ENCODE measurements at regions not wholly inside any gene's neighbourhood (a gene's known extent, or its start where the extent isn't known, plus 50 kb on each side); places are given as distances from the start of the nearest gene placed in this dataset.
"Not testable (repeated sequence)": the region's sequence is repeated elsewhere in the genome, so short reads cannot be mapped to it uniquely, and the experiment has no call there.

- no peak overlapping the region for H3K27ac ChIP-seq
- no peak overlapping the region for H3K4me3 ChIP-seq
Measured at GRCh38 chr5:3102531-3102930, 351.1 kb upstream of the IRX2 start.

GRCh38 chr5:3101561-3101960 lies 350.1 kb upstream of the IRX2 start:
- Histone ChIP-seq H3K27ac (no peak overlapping the region), H3K4me3 (no peak overlapping the region)

DNA sequence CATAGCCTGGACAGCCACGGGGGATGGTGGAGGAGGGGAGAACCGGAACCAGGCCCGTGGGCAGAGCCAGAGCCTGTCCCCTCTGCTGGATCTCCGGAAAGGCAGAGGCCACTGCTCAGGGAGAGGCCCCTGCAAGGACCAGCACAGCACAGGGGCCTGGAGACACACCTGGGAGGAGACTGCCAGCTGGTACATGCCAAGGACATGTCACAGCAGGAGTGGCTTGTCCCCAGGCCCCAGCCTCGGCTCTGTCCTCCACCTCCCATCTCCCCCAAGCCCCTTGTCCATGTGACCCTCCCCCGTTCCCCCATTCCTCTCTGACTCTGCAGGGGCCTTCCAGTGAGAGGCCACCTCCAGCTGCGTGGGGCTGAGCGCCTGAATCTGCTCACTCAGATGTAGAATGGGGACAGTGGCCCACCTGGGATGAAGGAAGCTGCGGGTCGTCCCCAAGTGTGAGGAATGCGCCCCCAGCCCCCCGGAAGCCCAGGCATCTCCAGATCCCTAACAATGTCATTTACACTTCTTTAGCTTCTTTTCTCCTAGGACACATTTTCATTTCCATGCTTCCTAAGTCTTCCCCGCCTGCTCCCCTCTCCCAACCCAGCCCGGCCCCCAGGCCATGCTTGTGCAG lies 349.6 kb upstream of the IRX2 start:
- Histone ChIP-seq H3K4me3 (no peak overlapping the region), H3K27ac (no peak overlapping the region)

GRCh38 chr5:3099954-3100353 lies 348.5 kb upstream of the IRX2 start:
- H3K27ac ChIP-seq, result peak overlapping the region in 1 of 21 experiments; percentile 45

GRCh38 chr5:3099526-3099925 lies 348.0 kb upstream of the IRX2 start:
- no peak overlapping the region for H3K4me3 ChIP-seq
- H3K27ac ChIP-seq, result peak overlapping the region in 2 of 21 experiments; percentile 15 to 67

More at GRCh38 chr5:3099954-3100353, 348.5 kb upstream of the IRX2 start:
- no peak overlapping the region for H3K4me3 ChIP-seq

DNA sequence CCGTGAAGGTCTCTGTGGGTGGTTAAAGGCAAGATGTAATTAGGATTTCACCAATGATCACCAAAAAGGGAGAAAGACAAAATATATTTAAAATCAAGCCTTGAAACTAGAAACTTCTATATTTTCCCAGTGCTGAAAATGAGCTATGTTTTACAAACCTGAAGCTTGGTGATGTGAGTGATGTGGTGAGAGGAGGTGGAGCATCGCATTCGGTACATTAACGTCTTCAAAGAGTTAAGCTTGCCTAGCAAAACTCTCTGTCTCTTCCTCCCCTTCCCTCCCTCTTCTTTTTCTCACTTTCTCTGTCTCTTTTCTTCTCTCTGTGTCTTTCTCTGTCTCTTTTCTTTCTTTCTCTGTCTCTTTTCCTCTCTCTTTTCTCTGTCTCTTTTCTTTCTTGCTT lies 347.3 kb upstream of the IRX2 start:
- peak overlapping the region in 1 of 21 experiments; percentile 67 for H3K27ac ChIP-seq
- no peak overlapping the region for H3K4me3 ChIP-seq

- H3K27ac ChIP-seq, result no peak overlapping the region
Measured at GRCh38 chr5:3092664-3093063, 341.2 kb upstream of the IRX2 start.

DNA sequence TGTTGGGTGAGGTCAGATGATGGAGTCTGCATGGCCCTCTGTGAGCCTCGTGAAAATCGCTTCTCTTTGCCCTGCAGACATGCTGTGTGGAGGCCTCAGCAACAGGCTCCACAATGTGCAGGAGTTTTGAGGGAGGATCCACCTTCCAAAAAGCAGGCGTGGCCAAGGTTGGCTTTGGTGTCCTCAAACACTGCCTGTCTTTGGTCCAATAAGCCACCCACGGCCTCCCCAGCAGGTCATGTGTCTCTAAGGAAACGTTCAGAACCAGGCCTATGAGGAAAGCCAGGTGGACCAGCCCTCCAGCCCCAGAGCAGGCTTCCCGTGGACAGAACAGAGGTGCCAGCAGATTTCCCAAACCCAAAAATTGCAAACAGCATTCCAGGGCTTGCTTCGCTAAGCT lies 340.7 kb upstream of the IRX2 start:
- Histone ChIP-seq H3K27ac (no peak overlapping the region), H3K4me3 (no peak overlapping the region)

More at GRCh38 chr5:3092664-3093063, 341.2 kb upstream of the IRX2 start:
- no peak overlapping the region for H3K4me3 ChIP-seq

GRCh38 chr5:3091040-3091774 lies 339.7 kb upstream of the IRX2 start:
- Histone ChIP-seq H3K4me3 (no peak overlapping the region), H3K27ac (no peak overlapping the region)

- H3K4me3 ChIP-seq, H3K27ac ChIP-seq: not testable (repeated sequence)
Measured at GRCh38 chr5:3090305-3090704, 338.8 kb upstream of the IRX2 start.

- H3K4me3 ChIP-seq, result no peak overlapping the region
- no peak overlapping the region for H3K27ac ChIP-seq
Measured at GRCh38 chr5:3080366-3080765, 328.9 kb upstream of the IRX2 start.

DNA sequence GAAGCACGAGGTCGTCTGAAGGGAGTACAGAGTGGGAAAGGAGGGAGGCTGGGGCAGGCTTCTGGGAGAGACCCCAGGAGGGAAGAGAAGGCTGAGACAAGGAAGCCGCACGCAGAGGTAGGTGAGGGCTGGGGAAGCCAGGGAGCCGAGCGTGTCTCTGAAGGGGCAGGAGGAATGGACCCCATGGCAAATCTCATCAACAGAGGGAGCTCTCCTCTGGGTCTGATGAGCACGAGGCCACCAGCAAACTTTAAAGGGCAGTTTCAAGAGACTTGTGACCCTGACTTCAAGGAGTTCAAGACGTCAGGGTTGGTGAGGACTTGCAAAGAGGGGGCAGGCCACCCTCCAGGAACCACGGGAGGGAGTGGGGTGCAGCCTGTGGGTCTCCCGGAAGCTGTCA lies 326.2 kb upstream of the IRX2 start:
- H3K27ac ChIP-seq, result no peak overlapping the region
- H3K4me3 ChIP-seq, result no peak overlapping the region

DNA sequence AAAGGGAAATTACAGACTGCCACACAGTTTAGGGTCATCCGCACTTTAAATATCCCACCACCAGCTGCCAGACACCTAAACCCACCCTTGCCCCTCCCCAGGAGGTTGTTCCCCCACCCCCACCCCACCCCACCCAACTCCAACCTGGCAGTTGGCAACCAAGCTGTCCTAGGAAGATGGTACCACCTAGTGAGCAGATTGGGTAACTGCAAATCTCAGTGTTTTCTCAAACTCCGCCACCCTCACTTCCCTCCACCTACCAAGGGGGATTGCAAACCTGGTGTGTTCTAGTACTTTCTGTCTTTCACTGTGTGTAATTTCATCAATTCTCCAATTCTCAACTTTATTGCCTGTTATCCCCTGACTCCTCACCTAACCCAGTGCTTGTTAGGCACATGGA lies 323.8 kb upstream of the IRX2 start:
- Histone ChIP-seq H3K4me3 (no peak overlapping the region), H3K27ac (no peak overlapping the region)

- H3K27ac ChIP-seq, result no peak overlapping the region
- H3K4me3 ChIP-seq, result no peak overlapping the region
Measured at GRCh38 chr5:3068401-3068800, 316.9 kb upstream of the IRX2 start.

DNA sequence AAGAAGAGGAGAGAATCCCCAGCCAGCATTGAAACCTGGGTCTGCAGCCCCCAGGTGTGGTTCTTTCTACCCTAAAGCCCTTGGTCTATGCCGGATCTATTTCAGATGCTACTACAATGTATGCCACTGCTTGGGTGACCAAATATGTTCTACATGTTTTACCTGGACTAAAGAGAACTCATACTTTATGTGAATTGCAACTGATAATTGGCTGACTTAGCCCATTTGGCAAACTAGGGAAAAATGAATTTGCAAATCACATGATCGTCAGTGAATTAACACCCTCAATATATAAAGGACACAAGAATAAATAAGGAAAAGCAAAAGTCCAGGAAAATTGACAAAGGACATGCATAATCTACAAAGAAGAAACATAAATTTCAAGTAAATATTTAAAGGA lies 308.8 kb upstream of the IRX2 start:
- H3K4me3 ChIP-seq, result no peak overlapping the region
- no peak overlapping the region for H3K27ac ChIP-seq

DNA sequence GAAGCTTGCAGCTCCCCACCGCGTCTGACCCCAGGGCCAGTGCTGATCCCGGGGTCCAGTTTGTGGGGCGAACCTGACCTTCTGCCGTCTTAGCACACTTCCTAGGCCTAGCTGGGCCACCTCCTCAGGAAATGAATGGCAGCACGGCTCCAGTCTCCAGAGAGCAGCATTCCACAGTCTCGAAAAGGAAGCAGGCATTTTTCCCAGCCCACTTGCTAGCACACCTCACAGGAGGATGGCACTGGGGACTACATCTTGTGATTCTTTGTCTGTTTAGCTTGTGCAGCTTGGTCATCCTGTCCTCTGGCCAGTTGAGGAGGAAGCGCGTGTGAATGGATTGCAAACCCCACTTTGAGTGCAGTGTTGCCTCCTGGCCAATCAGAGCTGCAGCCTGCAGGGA lies 308.0 kb upstream of the IRX2 start:
- Histone ChIP-seq H3K4me3 (no peak overlapping the region), H3K27ac (no peak overlapping the region)

- H3K4me3 ChIP-seq, result no peak overlapping the region
- no peak overlapping the region for H3K27ac ChIP-seq
Measured at GRCh38 chr5:3058942-3059341, 307.5 kb upstream of the IRX2 start.

DNA sequence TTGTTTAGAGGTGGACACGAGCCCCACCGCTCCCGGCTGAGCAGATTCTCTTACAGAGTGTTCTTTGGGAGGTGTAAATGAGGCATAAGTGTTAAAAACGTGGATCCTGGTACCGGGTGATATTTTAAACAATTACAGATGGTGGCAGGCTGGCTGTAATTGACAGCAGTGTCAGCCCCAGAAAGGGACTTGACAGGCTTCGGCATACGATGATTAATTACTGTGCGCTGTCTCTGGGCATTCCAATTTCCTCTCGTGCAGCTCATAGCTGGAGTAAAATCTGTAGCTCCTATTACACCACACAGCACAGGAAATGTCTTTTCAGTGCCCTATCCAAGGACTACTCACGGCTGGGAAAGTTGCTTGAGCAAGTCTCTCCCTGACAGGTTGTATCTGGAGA lies 305.4 kb upstream of the IRX2 start:
- no peak overlapping the region for H3K27ac ChIP-seq
- H3K4me3 ChIP-seq, result no peak overlapping the region

GRCh38 chr5:3051400-3051799 lies 299.9 kb upstream of the IRX2 start:
- no peak overlapping the region for H3K27ac ChIP-seq
- H3K4me3 ChIP-seq, result no peak overlapping the region

DNA sequence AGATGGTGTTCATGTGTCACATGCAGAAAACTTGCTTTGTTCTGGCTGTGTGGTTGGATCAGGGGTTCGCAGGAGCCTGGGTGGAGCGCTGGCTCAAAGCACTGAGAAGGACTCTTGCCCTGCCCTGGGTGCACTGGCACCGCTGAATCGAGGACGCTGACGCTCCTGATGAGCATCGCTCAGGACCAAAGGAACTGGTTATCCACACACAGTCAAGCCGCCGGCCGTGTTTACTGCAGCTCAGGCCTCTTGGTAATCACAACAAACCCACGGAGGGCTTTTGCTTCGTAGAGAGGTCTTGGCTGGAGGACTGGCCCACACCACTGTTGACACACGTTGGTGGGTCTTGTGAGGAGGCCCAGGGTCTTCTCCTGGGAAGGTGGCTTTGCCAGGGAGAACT lies 299.4 kb upstream of the IRX2 start:
- H3K4me3 ChIP-seq, result no peak overlapping the region
- H3K27ac ChIP-seq, result no peak overlapping the region

DNA sequence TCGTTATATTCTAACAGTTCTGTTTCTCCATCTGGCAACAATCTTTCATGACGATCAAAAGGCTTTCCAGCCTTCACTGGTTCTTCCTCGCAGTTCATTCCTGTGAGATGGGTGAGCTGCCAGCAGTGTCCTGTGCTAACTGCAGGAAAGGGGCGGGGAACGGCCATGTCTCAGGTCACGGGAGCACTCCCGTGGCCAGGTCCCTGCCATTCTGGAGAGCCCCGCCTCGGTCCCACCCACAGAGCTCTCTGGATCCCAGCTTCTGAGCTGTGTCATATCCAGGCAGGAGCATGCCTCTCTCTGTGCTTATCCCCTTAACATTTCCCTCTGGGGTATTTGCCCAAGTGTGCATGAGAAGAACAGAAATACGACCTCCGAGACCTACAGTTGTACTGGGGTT lies 297.8 kb upstream of the IRX2 start:
- no peak overlapping the region for H3K27ac ChIP-seq
- H3K4me3 ChIP-seq, result no peak overlapping the region

Data from skin epidermis (tissue), 12 donors.